Heart left ventricle (tissue), 16 donors: ENCODE measurements at regions not wholly inside any gene's neighbourhood (a gene's known extent, or its start where the extent isn't known, plus 50 kb on each side); places are given as distances from the start of the nearest gene placed in this dataset.

Experiments
- ATAC-seq, 4 donors: fragments of 200-7000 bp; cut with Tn5 transposase; one replicate each; pipeline ENCODE4 v1.9.1; 2020 to 2022; ENCODE audit warnings: moderate library complexity in 4 of 4, mild to moderate bottlenecking in 3 of 4, moderate number of reproducible peaks in 1 of 4
- DNase-seq, 5 donors: peaks; one replicate each; pipeline ENCODE4 v3.0.0-alpha.2; 2020
- H3K27ac ChIP-seq, 12 donors: fragments of 200-600 bp; sonication (generic) in 4 of 12; one replicate each; pipeline versions ENCODE4 v1.5.0 to v1.8.0; 2016 to 2022; ENCODE audit warnings: mild to moderate bottlenecking in 2 of 12
- H3K27me3 ChIP-seq, 9 donors: fragments of 200-600 bp; sonication (generic) in 2 of 9; one replicate each; pipeline versions ENCODE4 v1.5.1 to v1.8.0; 2016 to 2022; ENCODE audit warnings: mild to moderate bottlenecking in 3 of 9
- H3K36me3 ChIP-seq, 9 donors: fragments of 200-600 bp; sonication (generic) in 2 of 9; one replicate each; pipeline versions ENCODE4 v1.5.0 to v1.8.0; 2018 to 2022; ENCODE audit warnings: mild to moderate bottlenecking in 2 of 9
- H3K4me1 ChIP-seq, 12 donors: fragments of 200-600 bp; sonication (generic) in 4 of 12; one replicate each; pipeline versions ENCODE4 v1.5.0 to v1.8.0; 2016 to 2022; ENCODE audit warnings: mild to moderate bottlenecking in 3 of 12
- H3K4me3 ChIP-seq, 12 donors: fragments of 200-600 bp; sonication (generic) in 4 of 12; one replicate each; pipeline versions ENCODE4 v1.5.0 to v1.8.0; 2017 to 2022; ENCODE audit warnings: mild to moderate bottlenecking in 9 of 12, moderate library complexity in 4 of 12
- H3K9me3 ChIP-seq, 12 donors: fragments of 200-600 bp; sonication (generic) in 4 of 12; one replicate each; pipeline versions ENCODE4 v1.5.0 to v1.8.0; 2016 to 2022; ENCODE audit warnings: mild to moderate bottlenecking in 1 of 12
- CTCF ChIP-seq, 12 donors: fragments of 200-600 bp; sonication (generic) in 4 of 12; IDR thresholded peaks; one replicate each; pipeline versions ENCODE4 v1.5.0 to v1.8.0; 2018 to 2022; ENCODE audit warnings: antibody characterized with exemption in 12 of 12, mild to moderate bottlenecking in 5 of 12
- POLR2A ChIP-seq, 2 donors: fragments of 450-650 bp; IDR thresholded peaks; one replicate each; pipeline ENCODE4 v1.6.1; 2017; ENCODE audit warnings: antibody characterized with exemption in 2 of 2, mild to moderate bottlenecking in 2 of 2, moderate library complexity in 2 of 2
- WGBS, 4 donors: extraction: QIAGEN DNeasy Blood & Tissue Kit in 2 of 4; methylation state at CpG; one replicate each; pipeline versions ENCODE4 v1.1.5 to v1.1.7; 2013 to 2018; 5-methylcytosine and 5-hydroxymethylcytosine counted together
- intact Hi-C, 10 donors: fragments of 100-400 bp; cut with DNase I; formaldehyde crosslinking; loops; one replicate each; pipeline versions ENCODE4 v1.11.1 to v1.14.2; 2022
- donor health status: ischemic (EF 13 %, LVEDD 7.1; RV severe dilation, severe dysfunction).
- donor health status: healthy with polysubstance abuse.
- donor health status: DM: no; HTN: yes; CAD: no.
- donor health status: DM: no; HTN: no; CAD: no.
- donor health status: ischemic (EF 25% LVEDD 6.9; RV normal size, moderate dysfunction).
- donor health status: ischemic (EF 25% LVEDD 5.7; RV mildly dilated, moderate dysfunction).
- donor health status: healthy.
- donor health status: DM: yes; HTN: yes; CAD: no.
- donor health status: ischemic (EF 35%, LVEDD 5.7; RV mildly dilated, moderate dysfunction).
- donor health status: nonischemic (EF 11% LVEDD 7.7; RV severe dilation, severe dysfunction).
- donor health status: DM: yes; HTN: yes; CAD: no.
- donor health status: PGD.
- donor health status: ischemic (EF 29% LVEDD 5.4; RV normal size, mild dysfunction).
- donor health status: nonischemic (EF 23%, LVEDD 6.1; RV moderate dilation, normal function).

- Histone ChIP-seq H3K4me1 (peaks cover 0 to 11% (median 2%) of the 10 kb centered on the region in 12 donors), H3K27me3 (no peaks in the 10 kb centered on the region), H3K36me3 (no peaks in the 10 kb centered on the region), H3K27ac (peak overlapping the region in 1 of 12 donors; percentile 18), H3K9me3 (no peaks in the 10 kb centered on the region), H3K4me3 (no peak overlapping the region)
- DNase-seq (no peak), ATAC-seq (no peak)
- TF ChIP-seq POLR2A (IDR thresholded peaks at IDR 0.05) (no peak), CTCF (IDR thresholded peaks at IDR 0.05) (no peak)
- intact Hi-C loops: loop anchor here (5.0 to 10.0 kb wide), 14 partner anchors 247 to 787 kb away; partner anchors contain the start of gene KCTD12 (in 1 of the 10)
- WGBS, 4 donors: 83 to 88% (median 84%) methylated on average over 1 of the region's 1 CpG
Measured at GRCh38 chr13:76471486-76471885, 414.7 kb downstream of the KCTD12 start.

DNA sequence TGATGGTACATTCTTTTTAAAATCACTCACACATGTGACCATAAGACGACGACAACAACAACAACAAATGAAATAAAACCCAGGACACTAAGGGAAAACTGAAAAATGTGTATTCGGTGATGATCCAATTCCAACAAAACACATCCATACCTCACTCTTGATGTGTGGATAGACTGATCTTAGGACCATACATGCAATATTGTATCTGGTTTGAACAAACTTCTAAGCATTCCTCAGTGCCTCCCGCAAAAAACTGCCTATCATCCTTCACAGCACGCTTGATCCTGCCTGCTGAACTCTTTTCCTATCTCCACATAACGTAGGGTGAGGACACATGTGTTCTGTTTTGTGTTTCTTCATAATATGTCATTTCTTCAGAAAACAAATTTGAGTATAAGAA lies 415.2 kb downstream of the KCTD12 start:
- ATAC-seq: no peak
- 66 to 73% (median 68%) methylated on average over 6 of the region's 6 CpGs for WGBS, 4 donors
- intact Hi-C loops: loop anchor here (5.0 to 10.0 kb wide), 14 partner anchors 246 to 786 kb away; partner anchors contain the start of gene KCTD12 (in 1 of the 10)
- Histone ChIP-seq H3K27me3 (no peaks in the 10 kb centered on the region), H3K27ac (peak overlapping the region in 1 of 12 donors; percentile 18), H3K4me1 (peaks cover 0 to 11% (median 2%) of the 10 kb centered on the region in 12 donors), H3K9me3 (no peaks in the 10 kb centered on the region), H3K36me3 (no peaks in the 10 kb centered on the region), H3K4me3 (no peak overlapping the region)
- TF ChIP-seq POLR2A (IDR thresholded peaks at IDR 0.05) (no peak), CTCF (IDR thresholded peaks at IDR 0.05) (no peak)
- no peak for DNase-seq

DNA sequence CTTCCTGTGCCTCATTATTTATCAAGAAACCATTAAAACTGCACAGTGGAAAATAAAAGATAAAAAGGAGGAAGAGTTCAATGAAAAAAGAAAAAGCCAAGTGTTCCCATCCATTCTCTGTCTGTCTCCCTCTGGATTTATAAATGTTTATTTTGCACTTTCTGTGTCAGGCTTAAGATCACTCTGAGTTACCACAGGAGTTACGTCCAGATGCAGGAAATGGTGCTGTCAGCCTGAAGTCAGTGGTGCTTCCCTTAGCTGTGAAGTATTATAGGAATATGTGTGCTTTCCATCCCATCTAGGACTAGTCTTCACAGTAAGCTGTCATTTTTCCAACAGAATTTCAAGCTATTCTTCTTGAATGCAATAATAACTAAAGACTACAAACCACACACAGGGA lies 420.2 kb downstream of the KCTD12 start:
- DNase-seq (no peak), ATAC-seq (no peak)
- H3K4me3 ChIP-seq: no peak overlapping the region
- TF ChIP-seq CTCF (IDR thresholded peaks at IDR 0.05): no peak
- no peak for TF ChIP-seq POLR2A (IDR thresholded peaks at IDR 0.05)
- H3K9me3 ChIP-seq: no peaks in the 10 kb centered on the region
- H3K4me1 ChIP-seq: peaks cover 0 to under 1% (median 0%) of the 10 kb centered on the region in 12 donors
- WGBS, 4 donors: 45 to 59% (median 51%) methylated on average over 1 of the region's 1 CpG
- no peaks in the 10 kb centered on the region for H3K36me3 ChIP-seq
- H3K27ac ChIP-seq: no peak overlapping the region
- intact Hi-C loops: no loop called here
- H3K27me3 ChIP-seq: no peaks in the 10 kb centered on the region

- WGBS, 4 donors: 88 to 96% (median 91%) methylated on average over 2 of the region's 2 CpGs
- ATAC-seq (no peak), DNase-seq (no peak)
- TF ChIP-seq CTCF (IDR thresholded peaks at IDR 0.05) (no peak), POLR2A (IDR thresholded peaks at IDR 0.05) (no peak)
- Histone ChIP-seq H3K9me3 (no peaks in the 10 kb centered on the region), H3K4me1 (no peaks in the 10 kb centered on the region), H3K4me3 (no peak overlapping the region), H3K36me3 (no peaks in the 10 kb centered on the region), H3K27ac (no peak overlapping the region), H3K27me3 (no peaks in the 10 kb centered on the region)
- intact Hi-C loops: no loop called here
Measured at GRCh38 chr13:76463314-76463713, 422.9 kb downstream of the KCTD12 start.
